HG03060 (cell line): ENCODE measurements at regions not wholly inside any gene's neighbourhood (a gene's known extent, or its start where the extent isn't known, plus 50 kb on each side); places are given as distances from the start of the nearest gene placed in this dataset.

Experiments used
- ATAC-seq: cut with Tn5 transposase; IDR thresholded peaks from one replicate; pipeline ENCODE4 v1.9.1; 2021; ENCODE audit warnings: low read depth, moderate number of reproducible peaks; ENCODE audit not compliant: unreplicated experiment

- ATAC-seq, result no peak
These were observed 385.4 kb upstream of the RND3 start for GRCh38 chr2:150872756-150873395.

GRCh38 chr2:150866431-150866830 is 379.0 kb upstream of the RND3 start:
- ATAC-seq, result no peak

GRCh38 chr2:150863691-150864090 is 376.2 kb upstream of the RND3 start:
- no peak for ATAC-seq

DNA sequence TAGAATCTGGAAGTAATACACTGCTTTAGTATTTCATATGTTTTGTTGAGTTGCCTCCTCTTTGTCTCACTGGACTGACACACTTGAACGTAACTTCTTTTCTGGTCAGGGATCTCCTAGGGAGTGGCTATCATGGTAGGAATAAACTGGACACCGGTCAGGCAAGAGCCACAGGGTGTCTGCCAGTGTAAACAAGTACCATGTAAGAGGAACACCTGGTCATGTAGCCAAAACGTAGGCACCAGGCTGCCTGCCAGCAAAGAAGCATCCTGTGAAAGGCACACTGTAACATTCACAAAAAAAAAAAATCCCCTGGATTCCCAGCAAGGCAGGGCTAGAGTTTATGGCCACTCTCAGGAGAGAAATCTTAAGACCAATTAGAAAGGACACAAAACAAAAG is 372.8 kb upstream of the RND3 start:
- ATAC-seq, result no peak

DNA sequence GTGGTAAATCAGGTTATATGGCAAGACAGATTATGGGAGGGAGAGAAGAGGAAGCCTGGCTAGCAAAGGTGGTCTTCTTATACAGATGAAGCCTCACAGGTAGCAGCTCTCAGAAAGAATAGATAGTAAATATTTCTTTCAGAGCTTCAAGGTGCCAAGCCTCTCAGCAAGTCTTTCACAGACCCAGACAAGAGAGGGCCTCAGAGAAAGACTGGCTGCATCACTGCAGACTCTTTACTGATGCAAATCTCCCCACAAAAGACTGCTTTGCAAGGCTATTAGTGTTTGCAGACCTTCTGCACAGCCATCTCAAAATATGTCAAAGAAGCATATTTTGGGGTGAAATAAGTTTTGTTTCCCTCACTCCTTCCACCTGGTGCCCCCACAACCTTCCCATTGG is 372.4 kb upstream of the RND3 start:
- no peak for ATAC-seq

DNA sequence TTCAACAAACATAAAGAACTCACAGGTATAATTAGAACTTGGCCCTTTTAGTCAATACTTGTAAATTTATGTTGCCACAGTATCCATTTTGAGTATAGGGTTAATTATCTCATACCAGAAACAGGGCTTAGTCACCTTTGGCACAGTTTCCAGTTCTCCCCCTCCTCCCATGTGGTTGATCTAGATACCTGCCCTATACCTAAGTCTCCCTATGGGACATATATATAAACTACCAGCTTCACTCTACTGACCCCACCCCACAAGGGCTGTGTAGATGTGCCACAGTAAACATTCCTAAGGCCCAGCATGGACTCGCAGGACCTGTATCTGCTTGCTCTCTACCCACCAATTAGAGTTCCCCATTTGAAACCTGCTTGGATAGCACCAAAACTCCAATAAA is 371.7 kb upstream of the RND3 start:
- no peak for ATAC-seq

GRCh38 chr2:150858382-150858781 is 370.9 kb upstream of the RND3 start:
- no peak for ATAC-seq

- no peak for ATAC-seq
These were observed 369.3 kb upstream of the RND3 start for GRCh38 chr2:150856596-150857281.

DNA sequence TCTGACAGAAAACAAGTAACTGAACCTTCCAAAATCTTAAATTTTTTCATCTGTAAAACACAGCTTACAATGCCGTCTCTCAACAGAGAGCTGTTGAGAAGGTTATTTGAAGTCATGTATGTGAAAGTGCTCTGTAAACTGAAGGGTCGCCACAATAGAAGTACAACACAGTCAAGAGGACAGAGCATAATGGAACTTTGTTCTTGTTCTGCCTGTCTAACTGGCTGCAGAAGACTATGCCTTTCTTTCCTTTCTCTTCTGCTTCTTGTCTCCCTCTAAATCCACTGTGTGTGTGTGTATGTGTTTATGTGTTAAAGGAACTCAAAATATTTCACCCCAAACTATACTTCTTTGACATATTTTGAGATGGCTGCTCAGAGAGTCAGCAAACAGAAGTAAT is 365.8 kb upstream of the RND3 start:
- no peak for ATAC-seq

GRCh38 chr2:150850641-150851040 is 363.2 kb upstream of the RND3 start:
- no peak for ATAC-seq

DNA sequence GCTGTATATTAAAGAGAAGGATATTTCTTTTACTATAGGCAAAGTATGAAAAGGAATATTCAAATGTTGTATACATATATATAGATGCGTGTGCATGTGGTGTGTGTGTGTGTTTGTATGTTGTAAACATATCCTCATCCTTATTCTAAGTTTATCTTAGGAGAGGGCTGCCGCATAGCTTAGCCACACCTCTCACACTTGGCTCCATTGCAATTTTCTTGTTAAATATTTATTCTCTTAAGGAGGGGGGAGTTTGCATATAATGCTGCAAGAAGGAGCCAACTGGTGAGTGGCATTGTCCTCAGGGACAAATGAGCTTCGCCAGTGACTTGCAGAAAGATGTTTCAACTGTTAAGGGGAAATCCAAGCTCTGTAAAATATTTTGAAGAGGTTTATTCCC is 360.1 kb upstream of the RND3 start:
- no peak for ATAC-seq

GRCh38 chr2:150846691-150847090 is 359.2 kb upstream of the RND3 start:
- ATAC-seq, result no peak

- ATAC-seq, result no peak
These were observed 345.2 kb upstream of the RND3 start for GRCh38 chr2:150832686-150833085.

- ATAC-seq, result no peak
These were observed 336.7 kb upstream of the RND3 start for GRCh38 chr2:150824118-150824517.

DNA sequence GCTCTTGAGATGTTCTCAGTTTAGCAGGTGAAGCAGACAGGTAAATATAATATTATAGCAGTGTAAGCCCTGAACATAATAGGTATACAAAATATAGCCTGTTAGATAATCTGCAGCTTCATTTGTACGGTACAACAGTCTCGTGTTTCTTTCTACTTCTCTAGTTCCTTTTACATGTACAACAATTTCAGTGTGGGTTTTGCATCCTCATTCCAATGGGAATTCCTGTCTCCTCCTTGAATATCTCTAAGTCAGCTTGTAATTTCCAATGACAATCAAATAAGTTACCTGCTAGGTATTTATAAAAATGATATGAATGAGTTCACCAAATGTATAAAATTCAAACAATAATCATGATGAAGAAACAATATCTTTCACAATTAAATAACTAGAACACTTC is 330.0 kb upstream of the RND3 start:
- ATAC-seq, result no peak

GRCh38 chr2:150812664-150813367 is 325.3 kb upstream of the RND3 start:
- no peak for ATAC-seq

DNA sequence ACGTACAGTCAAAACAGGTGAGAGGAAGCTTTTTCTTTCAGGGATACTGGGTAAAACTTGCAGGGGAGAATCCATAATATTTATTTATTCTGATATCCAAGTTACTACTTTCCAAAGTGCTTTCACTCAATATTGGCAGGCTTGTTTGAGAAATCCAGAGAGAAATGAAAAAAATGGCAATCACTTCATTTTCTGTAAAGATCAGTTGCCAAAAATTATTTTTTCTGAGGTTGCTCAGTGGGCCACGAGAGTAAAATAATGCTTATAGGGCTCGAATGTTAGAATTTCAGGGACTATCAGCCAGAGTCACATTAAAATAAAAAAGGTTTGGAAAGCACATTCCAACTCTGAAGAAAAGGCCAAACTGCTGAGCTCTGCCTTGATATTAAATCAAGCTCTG is 324.6 kb upstream of the RND3 start:
- ATAC-seq, result no peak

DNA sequence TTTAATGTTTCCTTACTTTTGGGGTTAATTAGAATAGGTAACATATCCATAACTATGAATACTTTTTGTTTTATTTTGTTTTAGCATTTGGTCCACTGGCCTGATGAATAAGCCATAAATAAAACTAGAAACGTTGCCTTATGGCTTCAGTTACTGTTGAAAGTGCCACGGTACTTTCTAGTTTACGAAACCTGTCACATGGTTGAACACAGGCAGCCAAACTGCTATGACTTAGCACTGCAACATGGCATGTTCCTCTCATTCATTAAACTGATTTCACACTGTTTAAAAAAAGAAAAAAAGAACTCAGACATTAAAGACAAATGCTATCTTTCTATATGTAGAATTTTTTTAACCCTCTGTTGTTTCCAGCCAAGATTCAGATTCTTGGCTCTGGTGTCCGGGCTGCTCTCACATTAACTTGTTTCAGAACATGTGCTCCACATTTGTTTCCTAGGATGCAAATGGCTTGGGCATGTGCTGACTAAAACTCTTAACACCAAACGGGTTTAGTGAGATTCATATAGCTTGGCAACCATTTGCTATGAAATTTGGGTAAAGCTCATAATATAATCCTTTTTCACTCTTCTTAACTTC is 323.9 kb upstream of the RND3 start:
- ATAC-seq, result no peak

GRCh38 chr2:150809103-150809502 is 321.6 kb upstream of the RND3 start:
- no peak for ATAC-seq

DNA sequence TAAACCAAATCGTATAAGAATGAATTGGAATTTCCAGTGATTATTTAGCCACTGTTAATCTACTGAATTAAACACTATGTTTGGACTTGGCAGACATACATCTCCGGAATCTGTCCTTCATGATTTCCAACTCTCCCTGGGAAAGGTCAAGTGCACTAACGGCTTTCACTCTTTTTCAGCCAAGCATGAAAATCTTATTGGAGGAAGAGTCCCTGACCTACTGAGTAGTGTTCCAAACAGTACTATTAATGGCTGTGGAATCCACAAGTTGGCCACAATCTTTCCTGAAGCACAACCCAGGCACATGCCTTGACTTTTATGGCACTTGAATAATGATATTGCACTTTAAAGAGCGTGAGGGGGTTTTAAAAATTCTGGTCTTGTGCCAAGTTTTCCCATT is 318.9 kb upstream of the RND3 start:
- ATAC-seq, result no peak

- no peak for ATAC-seq
These were observed 316.4 kb upstream of the RND3 start for GRCh38 chr2:150803689-150804398.
